IMR-90 (cell line): ENCODE measurements at regions not wholly inside any gene's neighbourhood (a gene's known extent, or its start where the extent isn't known, plus 50 kb on each side); places are given as distances from the start of the nearest gene placed in this dataset.

Experiments used
- ATAC-seq: fragments of 200-7000 bp; cut with Tn5 transposase; 2 replicates; pipeline ENCODE4 v1.9.1; 2020; ENCODE audit warnings: low read depth, mild to moderate bottlenecking, moderate library complexity
- BruUV-seq: library from RNA; stranded (reverse); fragments of 400-500 nt; replicated peaks from 2 replicates; lab custom pipeline; 2021; lab: Mats Ljungman, UMichigan
- CTCF ChIA-PET: fragments of 300-600 bp; formaldehyde crosslinking; extraction: SDS; loops from one replicate; lab custom pipeline; 2021; ENCODE audit warnings: antibody characterized with exemption; lab: Yijun Ruan, JAX
- POLR2A ChIA-PET: fragments of 300-600 bp; sonication (Branson Sonifier 250); formaldehyde crosslinking; loops from one replicate; lab custom pipeline; 2022; ENCODE audit warnings: antibody characterized with exemption; ENCODE audit not compliant: unreplicated experiment; lab: Charles Lee
- DNase-seq: peaks from one replicate; pipeline ENCODE4 v3.0.0; 2013
- H2AFZ ChIP-seq: replicated peaks from 2 replicates; pipeline ENCODE3; 2013; ENCODE audit warnings: low read length, mild to moderate bottlenecking; ENCODE audit not compliant: poor library complexity
- H2AK5ac ChIP-seq: 2 replicates; pipeline ENCODE4 v1.6.1; 2013; ENCODE audit warnings: low read depth, low read length, inconsistent platforms
- H2AK9ac ChIP-seq: replicated peaks from 2 replicates; pipeline ENCODE3; 2013; ENCODE audit warnings: mild to moderate bottlenecking, low read depth, low read length, moderate library complexity; ENCODE audit not compliant: poor library complexity
- H2BK120ac ChIP-seq: 2 replicates; pipeline ENCODE4 v1.6.1; 2013; ENCODE audit warnings: low read depth, low read length, inconsistent platforms
- H2BK15ac ChIP-seq: 3 replicates; pipeline ENCODE4 v1.6.1; 2013; ENCODE audit warnings: low read depth, low read length, inconsistent platforms
- H2BK20ac ChIP-seq: 2 replicates; pipeline ENCODE4 v1.6.1; 2013; ENCODE audit warnings: low read depth, mild to moderate bottlenecking, inconsistent platforms, low read length, moderate library complexity
- H2BK5ac ChIP-seq: 2 replicates; pipeline ENCODE4 v1.6.1; 2013; ENCODE audit warnings: mild to moderate bottlenecking, low read depth, low read length, inconsistent platforms; ENCODE audit not compliant: poor library complexity, severe bottlenecking
- H3K14ac ChIP-seq: replicated peaks from 2 replicates; pipeline ENCODE4 v1.6.1; 2013; ENCODE audit warnings: low read depth, low read length, inconsistent platforms
- H3K18ac ChIP-seq: 2 replicates; pipeline ENCODE4 v1.6.1; 2013; ENCODE audit warnings: low read depth, low read length, control low read depth
- H3K23ac ChIP-seq: 2 replicates; pipeline ENCODE4 v1.6.1; 2013; ENCODE audit warnings: low read depth, low read length, inconsistent platforms
- H3K27ac ChIP-seq: 2 replicates; pipeline ENCODE4 v1.5.1; 2013; ENCODE audit warnings: mild to moderate bottlenecking, control low read depth, low read length; ENCODE audit not compliant: insufficient read depth
- H3K27me3 ChIP-seq: 2 replicates; pipeline ENCODE4 v1.6.1; 2013; ENCODE audit warnings: low read length; ENCODE audit not compliant: control insufficient read depth, insufficient read depth
- H3K36me3 ChIP-seq: 2 replicates; pipeline ENCODE4 v1.6.1; 2013; ENCODE audit warnings: low read length, mixed read lengths; ENCODE audit not compliant: control insufficient read depth, insufficient read depth
- H3K4ac ChIP-seq: 2 replicates; pipeline ENCODE4 v1.6.1; 2013; ENCODE audit warnings: low read depth, low read length, inconsistent platforms
- H3K4me1 ChIP-seq: 2 replicates; pipeline ENCODE4 v1.6.1; 2013; ENCODE audit warnings: low read length, mixed read lengths; ENCODE audit not compliant: control insufficient read depth, insufficient read depth
- H3K4me2 ChIP-seq: 2 replicates; pipeline ENCODE4 v1.6.1; 2013; ENCODE audit warnings: low read depth, mild to moderate bottlenecking, control low read depth, low read length, moderate library complexity
- H3K4me3 ChIP-seq: 2 replicates; pipeline ENCODE4 v1.5.1; 2013; ENCODE audit warnings: low read depth, mild to moderate bottlenecking, control low read depth, low read length, moderate library complexity; ENCODE audit not compliant: insufficient read depth
- H3K56ac ChIP-seq: 2 replicates; pipeline ENCODE4 v1.6.1; 2013; ENCODE audit warnings: low read length, inconsistent platforms; ENCODE audit not compliant: insufficient read depth; ENCODE audit errors: extremely low read depth
- H3K79me1 ChIP-seq, 2 experiments: 2 replicates each; pipeline ENCODE4 v1.6.1; 2013; ENCODE audit warnings: low read length in 2 of 2, inconsistent platforms in 1 of 2, low read depth in 1 of 2
- H3K9ac ChIP-seq: 2 replicates; pipeline ENCODE4 v1.6.1; 2013; ENCODE audit warnings: low read depth, low read length, control low read depth
- H3K9me1 ChIP-seq: 2 replicates; pipeline ENCODE4 v1.6.1; 2013; ENCODE audit warnings: low read length, inconsistent platforms; ENCODE audit not compliant: insufficient read depth
- H3K9me3 ChIP-seq: 2 replicates; pipeline ENCODE4 v1.6.1; 2013; ENCODE audit warnings: low read length; ENCODE audit not compliant: control insufficient read depth, insufficient read depth
- H4K20me1 ChIP-seq: 2 replicates; pipeline ENCODE4 v1.6.1; 2013; ENCODE audit warnings: low read length, inconsistent platforms; ENCODE audit not compliant: insufficient read depth
- H4K5ac ChIP-seq: 2 replicates; pipeline ENCODE4 v1.6.1; 2013; ENCODE audit warnings: mild to moderate bottlenecking, low read depth, low read length, control low read depth
- H4K8ac ChIP-seq, 2 experiments: 2 replicates each; pipeline ENCODE4 v1.6.1; 2013; ENCODE audit warnings: low read depth in 2 of 2, low read length in 2 of 2, control low read depth in 1 of 2, inconsistent platforms in 1 of 2
- H4K91ac ChIP-seq: 2 replicates; pipeline ENCODE4 v1.6.1; 2013; ENCODE audit warnings: low read depth, low read length, inconsistent platforms; ENCODE audit not compliant: insufficient read depth
- CHD1 ChIP-seq: IDR thresholded peaks from 2 replicates; pipeline ENCODE4 v1.6.1; 2012; ENCODE audit warnings: low read depth, low read length, improper control_type of control experiment
- CTCF ChIP-seq: conservative IDR thresholded peaks from 2 replicates; pipeline ENCODE4 v1.5.1; 2012; ENCODE audit warnings: mild to moderate bottlenecking, low read depth, low read length, improper control_type of control experiment
- ELK1 ChIP-seq: fragments of 150-350 bp; IDR thresholded peaks from 2 replicates; pipeline ENCODE4 v1.6.1; 2016; ENCODE audit warnings: low read depth, mild to moderate bottlenecking, low read length, moderate library complexity, borderline replicate concordance
- MAFK ChIP-seq: IDR thresholded peaks from 2 replicates; pipeline ENCODE4 v1.6.1; 2012; ENCODE audit warnings: low read depth, low read length, improper control_type of control experiment
- MXI1 ChIP-seq: IDR thresholded peaks from 2 replicates; pipeline ENCODE4 v1.6.1; 2012; ENCODE audit warnings: low read depth, mild to moderate bottlenecking, low read length, moderate library complexity, borderline replicate concordance
- RAD21 ChIP-seq: IDR thresholded peaks from 2 replicates; pipeline ENCODE4 v1.6.1; 2012; ENCODE audit warnings: low read length, improper control_type of control experiment
- RFX5 ChIP-seq: IDR thresholded peaks from 2 replicates; pipeline ENCODE4 v1.8.0; 2012; ENCODE audit warnings: low read depth, mild to moderate bottlenecking, low read length, moderate library complexity
- WGBS, 2 experiments: methylation state at CpG; one replicate each; pipeline versions ENCODE4 v1.1.5 to v1.1.7; 2013; ENCODE audit warnings: missing lambda C conversion rate in 2 of 2; ENCODE audit not compliant: insufficient read length in 1 of 2; ENCODE audit errors: extremely low coverage in 2 of 2; 5-methylcytosine and 5-hydroxymethylcytosine counted together
- dilution Hi-C: fragments of 300-500 bp; cut with HindIII; formaldehyde crosslinking; loops from one replicate; pipeline ENCODE4 v1.14.3; 2018; ENCODE audit warnings: low sequenced_read_pairs; ENCODE audit not compliant: unreplicated experiment
- in situ Hi-C: fragments of 300-500 bp; cut with MboI; formaldehyde crosslinking; loops from 3 replicates; pipeline ENCODE4 v1.14.3; 2019; ENCODE audit warnings: low sequenced_read_pairs, inconsistent platforms, mixed read lengths
- intact Hi-C: fragments of 100-400 bp; cut with micrococcal nuclease; formaldehyde crosslinking; loops from 2 replicates; pipeline ENCODE4 v1.10.0; 2022
- TF ChIP-seq, protein P1 (sequence below): fragments of 150-350 bp; IDR thresholded peaks from 2 replicates; pipeline ENCODE4 v1.6.1; 2017; ENCODE audit warnings: mild to moderate bottlenecking, antibody characterized with exemption, low read length, low read depth

DNA sequence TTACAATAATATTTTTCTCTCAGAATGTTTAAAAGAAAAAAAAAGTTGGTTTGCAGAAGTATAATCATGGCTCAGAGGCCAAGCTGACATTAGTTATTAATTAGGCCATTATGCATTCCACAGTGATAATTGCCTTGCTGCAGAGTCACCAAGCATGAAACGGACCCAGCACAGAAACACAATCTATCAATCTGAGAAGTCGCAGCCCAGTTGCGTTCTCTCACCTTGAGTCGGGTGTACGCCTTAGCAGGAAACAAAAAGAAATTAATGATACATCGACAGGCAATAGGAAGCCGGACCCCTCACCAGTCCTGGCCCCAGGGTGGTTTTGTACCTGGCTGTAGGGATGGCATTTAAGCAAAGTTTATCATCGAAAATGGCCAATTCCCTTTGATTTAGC, 129.7 kb downstream of the PHETA1 start:
- Histone ChIP-seq H3K36me3 (no peaks in the 10 kb centered on the region), H3K14ac (no peak overlapping the region), H3K4me2 (no peak overlapping the region), H3K4me1 (no peaks in the 10 kb centered on the region), H3K27me3 (no peaks in the 10 kb centered on the region; the same call in 1 of the 2 replicates), H3K4me3 (no peak overlapping the region), H2BK120ac (no peak overlapping the region), H4K20me1 (no peaks in the 10 kb centered on the region), H3K18ac (no peak overlapping the region), H2AFZ (no peak overlapping the region), H3K4ac (no peak overlapping the region), H3K23ac (no peak overlapping the region), H3K9me3 (no peaks in the 10 kb centered on the region), H4K5ac (no peak overlapping the region), H3K9me1 (no peaks in the 10 kb centered on the region), H3K9ac (no peak overlapping the region), H3K79me1 (no peaks in the 10 kb centered on the region), H2BK15ac (no peak overlapping the region), H2BK20ac (no peak overlapping the region), H4K91ac (no peak overlapping the region), H4K8ac (no peak overlapping the region), H2AK9ac (no peak overlapping the region), H3K27ac (no peak overlapping the region), H2AK5ac (no peak overlapping the region), H2BK5ac (no peak overlapping the region), H3K56ac (no peak overlapping the region)
- TF ChIP-seq RFX5 = no peak
- no peak for TF ChIP-seq RAD21
- TF ChIP-seq ELK1 = no peak
- TF ChIP-seq CHD1 = no peak
- TF ChIP-seq MAFK = no peak
- TF ChIP-seq, protein P1, sequence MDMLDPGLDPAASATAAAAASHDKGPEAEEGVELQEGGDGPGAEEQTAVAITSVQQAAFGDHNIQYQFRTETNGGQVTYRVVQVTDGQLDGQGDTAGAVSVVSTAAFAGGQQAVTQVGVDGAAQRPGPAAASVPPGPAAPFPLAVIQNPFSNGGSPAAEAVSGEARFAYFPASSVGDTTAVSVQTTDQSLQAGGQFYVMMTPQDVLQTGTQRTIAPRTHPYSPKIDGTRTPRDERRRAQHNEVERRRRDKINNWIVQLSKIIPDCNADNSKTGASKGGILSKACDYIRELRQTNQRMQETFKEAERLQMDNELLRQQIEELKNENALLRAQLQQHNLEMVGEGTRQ = no peak
- no peak for TF ChIP-seq CTCF
- TF ChIP-seq MXI1 = no peak
- ATAC-seq = no peak
- ChIA-PET POLR2A (no interaction called here), CTCF (no interaction called here)
- no TSS peak for BruUV-seq
- dilution Hi-C loops = no loop called here
- no peak for DNase-seq
- in situ Hi-C loops = no loop called here
- WGBS, 2 experiments = 33% methylated on average over 1 of the region's 8 CpGs; no CpG with 5 or more reads in 1 of the 2 experiments
- intact Hi-C loops = no loop called here
